GM10248 (cell line): ENCODE measurements at regions not wholly inside any gene's neighbourhood (a gene's known extent, or its start where the extent isn't known, plus 50 kb on each side); places are given as distances from the start of the nearest gene placed in this dataset.

ENCODE experiments used
- CTCF ChIA-PET: fragments of 300-600 bp; sonication (Branson Sonifier 250); formaldehyde crosslinking; extraction: SDS; loops from one replicate; lab custom pipeline; 2021; ENCODE audit warnings: antibody characterized with exemption; lab: Yijun Ruan, JAX
- POLR2A ChIA-PET: fragments of 350-650 bp; sonication (Branson Sonifier 250); formaldehyde crosslinking; extraction: SDS; loops from one replicate; lab custom pipeline; 2020; ENCODE audit warnings: antibody characterized with exemption; lab: Yijun Ruan, JAX
- DNase-seq: peaks from one replicate; pipeline ENCODE4 v3.0.0; 2012; ENCODE audit errors: extremely low spot score
- TF ChIP-seq, protein P1 (sequence below): IDR thresholded peaks from 2 replicates; pipeline ENCODE4 v1.5.1; 2012; ENCODE audit warnings: mild to moderate bottlenecking, low read depth; ENCODE audit errors: extremely low read depth, missing control alignments, control extremely low read depth

DNA sequence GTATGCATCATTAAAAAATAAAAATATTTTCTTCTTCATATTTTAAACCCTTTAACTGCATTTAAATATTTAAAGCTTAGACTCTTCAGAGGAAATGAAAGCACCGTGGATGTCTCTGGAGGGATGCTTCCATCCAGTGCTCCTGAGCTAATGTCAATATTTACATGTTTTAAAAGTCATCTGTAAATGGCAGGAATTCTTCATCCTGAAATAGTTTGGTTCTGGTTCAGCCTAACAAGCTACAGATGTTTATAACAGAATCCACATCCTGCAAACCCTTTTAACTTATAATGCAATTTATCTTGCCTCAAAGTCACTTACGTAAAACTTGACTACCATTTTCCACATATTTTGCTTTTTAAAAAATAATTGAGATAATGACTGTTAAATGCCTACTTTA is 1207.3 kb downstream of the SLC16A7 start:
- CTCF ChIA-PET = no interaction called here
- POLR2A ChIA-PET = no interaction called here
- TF ChIP-seq, protein P1, sequence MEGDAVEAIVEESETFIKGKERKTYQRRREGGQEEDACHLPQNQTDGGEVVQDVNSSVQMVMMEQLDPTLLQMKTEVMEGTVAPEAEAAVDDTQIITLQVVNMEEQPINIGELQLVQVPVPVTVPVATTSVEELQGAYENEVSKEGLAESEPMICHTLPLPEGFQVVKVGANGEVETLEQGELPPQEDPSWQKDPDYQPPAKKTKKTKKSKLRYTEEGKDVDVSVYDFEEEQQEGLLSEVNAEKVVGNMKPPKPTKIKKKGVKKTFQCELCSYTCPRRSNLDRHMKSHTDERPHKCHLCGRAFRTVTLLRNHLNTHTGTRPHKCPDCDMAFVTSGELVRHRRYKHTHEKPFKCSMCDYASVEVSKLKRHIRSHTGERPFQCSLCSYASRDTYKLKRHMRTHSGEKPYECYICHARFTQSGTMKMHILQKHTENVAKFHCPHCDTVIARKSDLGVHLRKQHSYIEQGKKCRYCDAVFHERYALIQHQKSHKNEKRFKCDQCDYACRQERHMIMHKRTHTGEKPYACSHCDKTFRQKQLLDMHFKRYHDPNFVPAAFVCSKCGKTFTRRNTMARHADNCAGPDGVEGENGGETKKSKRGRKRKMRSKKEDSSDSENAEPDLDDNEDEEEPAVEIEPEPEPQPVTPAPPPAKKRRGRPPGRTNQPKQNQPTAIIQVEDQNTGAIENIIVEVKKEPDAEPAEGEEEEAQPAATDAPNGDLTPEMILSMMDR = no peak
- DNase-seq = no peak

DNA sequence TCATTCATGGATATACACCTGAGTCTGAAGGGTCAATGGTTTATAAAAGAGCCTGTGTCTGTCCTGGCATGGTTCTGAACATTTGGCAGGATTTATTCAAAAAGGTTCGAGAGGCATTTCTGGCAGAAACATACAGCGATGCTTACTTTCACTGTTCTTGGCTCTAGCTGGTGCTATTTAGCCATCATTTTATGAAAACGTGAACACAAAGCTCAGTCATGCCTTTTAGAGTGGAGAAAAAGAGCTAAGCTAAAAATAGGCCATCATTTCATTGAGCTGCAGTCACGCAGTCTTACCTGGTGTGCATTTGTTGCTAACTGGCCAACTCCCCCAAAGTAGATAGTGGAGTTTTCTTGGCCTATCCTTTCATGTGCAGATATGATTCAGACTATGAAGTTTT is 1209.5 kb downstream of the SLC16A7 start:
- TF ChIP-seq, protein P1 = no peak
- ChIA-PET POLR2A (no interaction called here), CTCF (no interaction called here)
- no peak for DNase-seq

DNA sequence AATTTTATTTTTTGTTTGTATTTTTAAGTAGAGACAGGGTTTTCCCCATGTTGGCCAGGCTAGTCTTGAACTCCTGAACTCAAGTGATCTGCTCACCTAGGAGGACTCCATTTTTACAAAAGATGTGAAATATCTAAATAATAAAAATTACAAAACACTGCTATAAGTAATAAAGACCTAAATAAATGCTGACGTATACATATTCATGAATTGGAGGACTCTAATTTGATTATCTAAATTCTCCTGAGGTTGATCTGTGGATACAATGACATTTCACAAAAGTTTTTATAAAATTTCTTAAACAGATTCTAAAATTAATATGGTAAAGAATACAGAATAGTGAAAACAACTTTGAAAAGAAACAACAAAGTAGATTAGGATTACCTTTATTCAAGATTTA is 1224.0 kb downstream of the SLC16A7 start:
- TF ChIP-seq, protein P1 = no peak
- ChIA-PET CTCF (no interaction called here), POLR2A (no interaction called here)
- DNase-seq = no peak

DNA sequence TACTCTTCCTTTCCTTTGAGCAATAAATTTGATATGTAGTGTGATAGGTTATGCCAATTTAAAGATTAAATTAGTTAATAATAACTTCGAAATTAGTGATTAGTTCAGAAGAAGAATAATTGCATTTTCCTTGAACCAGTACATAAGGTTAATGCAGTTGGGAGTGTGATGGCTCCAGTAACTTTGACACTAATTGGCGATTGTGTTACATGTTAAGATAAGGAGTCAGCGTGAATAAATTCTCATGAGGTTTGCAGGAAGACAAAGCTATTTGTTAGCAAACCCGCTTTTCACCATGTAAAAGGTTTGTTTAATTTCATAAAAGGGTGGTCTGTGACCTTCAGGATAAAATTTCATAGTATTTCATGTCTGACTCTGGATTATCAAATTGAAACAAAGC is 1226.8 kb downstream of the SLC16A7 start:
- DNase-seq = no peak
- ChIA-PET CTCF (interaction anchor here (1.1 to 1.4 kb wide), 2 partner anchors 18 to 25 kb away, joined by 4 read pairs; no protein-coding TSS in a partner anchor), POLR2A (no interaction called here)
- TF ChIP-seq, protein P1 = no peak

DNA sequence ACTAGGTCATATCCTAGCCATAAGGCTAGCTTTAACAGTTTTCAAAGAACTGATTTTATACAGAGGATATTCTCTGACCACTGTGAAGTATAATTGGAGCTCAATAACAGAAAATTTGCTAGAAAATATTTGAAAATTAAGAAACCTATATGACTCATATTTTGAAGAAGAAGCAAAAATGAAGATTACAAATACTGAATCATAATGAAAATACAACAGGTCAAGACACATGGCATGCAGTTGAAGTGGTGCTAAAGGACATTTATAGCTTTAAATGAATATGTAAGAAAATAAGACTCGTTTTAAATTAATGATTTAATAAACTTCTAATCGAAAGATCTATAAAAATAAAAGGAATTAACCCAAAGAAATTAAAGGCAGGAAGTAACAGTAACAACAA is 1234.6 kb downstream of the SLC16A7 start:
- TF ChIP-seq, protein P1 = no peak
- ChIA-PET CTCF (interaction anchor here (1.3 kb wide), 1 partner anchor 11 kb away, joined by 3 read pairs; no protein-coding TSS in a partner anchor), POLR2A (no interaction called here)
- no peak for DNase-seq

DNA sequence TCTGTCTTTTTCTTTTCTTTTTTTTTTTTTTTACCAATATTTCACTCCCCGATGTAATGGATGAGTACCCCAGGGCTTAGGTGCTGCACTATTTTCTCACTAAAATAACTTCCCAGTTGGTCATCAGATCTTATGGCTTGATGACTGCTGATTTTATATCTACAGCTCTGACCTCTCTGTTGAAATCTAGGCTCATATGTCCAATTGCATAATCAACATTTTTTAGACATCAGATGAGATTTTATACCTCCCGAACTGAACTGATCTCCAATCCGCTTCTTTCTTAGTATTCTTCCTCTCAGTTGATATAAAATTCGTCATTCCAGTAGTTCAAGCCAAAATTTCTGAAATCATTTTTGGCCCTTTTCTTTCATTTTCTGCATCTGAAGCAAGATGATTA is 1236.5 kb downstream of the SLC16A7 start:
- ChIA-PET CTCF (no interaction called here), POLR2A (no interaction called here)
- no peak for DNase-seq
- TF ChIP-seq, protein P1 = no peak

DNA sequence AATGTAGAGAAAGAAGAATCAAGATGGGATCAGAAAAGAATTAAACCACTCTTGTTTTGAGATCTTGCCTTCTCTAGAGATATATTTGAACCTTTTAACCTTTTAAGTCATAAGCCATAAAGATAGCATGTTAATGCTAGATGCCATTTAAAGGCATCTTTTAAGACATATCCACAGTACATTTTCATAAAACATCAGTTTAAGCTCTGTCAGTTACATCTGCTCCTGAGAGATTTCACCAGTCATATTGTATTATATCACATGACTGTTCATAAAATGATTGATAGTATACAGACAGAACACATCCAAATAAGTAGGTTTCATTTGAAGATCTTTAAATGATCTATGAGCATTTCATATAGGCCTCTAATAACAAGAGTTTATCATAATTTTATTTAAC is 1238.5 kb downstream of the SLC16A7 start:
- ChIA-PET POLR2A (no interaction called here), CTCF (no interaction called here)
- no peak for DNase-seq
- TF ChIP-seq, protein P1 = no peak
